Heart left ventricle (tissue), 13 donors: ENCODE measurements at regions not wholly inside any gene's neighbourhood (a gene's known extent, or its start where the extent isn't known, plus 50 kb on each side); places are given as distances from the start of the nearest gene placed in this dataset.

Source experiments
- CTCF ChIP-seq, 12 donors: fragments of 200-600 bp; sonication (generic) in 4 of 12; IDR thresholded peaks; one replicate each; pipeline versions ENCODE4 v1.5.0 to v1.8.0; 2018 to 2022; ENCODE audit warnings: antibody characterized with exemption in 12 of 12, mild to moderate bottlenecking in 5 of 12
- POLR2A ChIP-seq, 2 donors: fragments of 450-650 bp; IDR thresholded peaks; one replicate each; pipeline ENCODE4 v1.6.1; 2017; ENCODE audit warnings: antibody characterized with exemption in 2 of 2, mild to moderate bottlenecking in 2 of 2, moderate library complexity in 2 of 2
- donor health status: ischemic (EF 13 %, LVEDD 7.1; RV severe dilation, severe dysfunction).
- donor health status: DM: no; HTN: yes; CAD: no.
- donor health status: DM: no; HTN: no; CAD: no.
- donor health status: ischemic (EF 25% LVEDD 6.9; RV normal size, moderate dysfunction).
- donor health status: ischemic (EF 25% LVEDD 5.7; RV mildly dilated, moderate dysfunction).
- donor health status: ischemic (EF 35%, LVEDD 5.7; RV mildly dilated, moderate dysfunction).
- donor health status: nonischemic (EF 11% LVEDD 7.7; RV severe dilation, severe dysfunction).
- donor health status: DM: yes; HTN: yes; CAD: no.
- donor health status: PGD.
- donor health status: ischemic (EF 29% LVEDD 5.4; RV normal size, mild dysfunction).
- donor health status: nonischemic (EF 23%, LVEDD 6.1; RV moderate dilation, normal function).

- no peak for TF ChIP-seq CTCF (IDR thresholded peaks at IDR 0.05)
- TF ChIP-seq POLR2A (IDR thresholded peaks at IDR 0.05) = no peak
Observed at GRCh38 chrX:10685923-10686595, 65.7 kb upstream of the MID1 start.
